HG03439 (cell line): ENCODE measurements at regions not wholly inside any gene's neighbourhood (a gene's known extent, or its start where the extent isn't known, plus 50 kb on each side); places are given as distances from the start of the nearest gene placed in this dataset.

ENCODE experiments used
- ATAC-seq: cut with Tn5 transposase; IDR thresholded peaks from one replicate; pipeline ENCODE4 v1.9.1; 2021; ENCODE audit warnings: mild to moderate bottlenecking, moderate library complexity; ENCODE audit not compliant: unreplicated experiment

DNA sequence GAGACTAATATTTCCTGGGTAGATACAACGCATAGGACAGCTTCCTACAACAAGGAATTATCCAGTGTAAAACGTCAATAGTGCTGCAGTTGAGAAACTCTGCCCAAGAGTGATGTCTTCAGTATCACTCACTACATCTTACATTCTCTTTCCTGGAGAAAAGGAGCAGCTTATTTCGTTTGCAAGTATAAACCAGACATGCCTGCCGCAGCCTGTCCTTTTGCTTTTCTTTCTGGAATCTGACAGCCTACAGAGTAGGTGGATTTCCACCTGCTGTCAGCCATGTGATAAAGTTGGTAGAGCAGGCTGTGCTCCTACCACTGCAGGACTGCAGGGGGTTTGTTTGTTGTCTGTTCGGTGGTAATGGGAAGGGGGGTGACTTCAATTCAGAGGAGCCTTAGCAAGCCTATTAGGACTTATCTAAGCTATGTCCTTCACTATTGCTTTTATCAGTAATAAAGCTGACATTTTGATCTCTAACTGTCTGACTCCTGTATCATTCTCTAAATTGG, 439.1 kb downstream of the GRB14 start:
- ATAC-seq = no peak

DNA sequence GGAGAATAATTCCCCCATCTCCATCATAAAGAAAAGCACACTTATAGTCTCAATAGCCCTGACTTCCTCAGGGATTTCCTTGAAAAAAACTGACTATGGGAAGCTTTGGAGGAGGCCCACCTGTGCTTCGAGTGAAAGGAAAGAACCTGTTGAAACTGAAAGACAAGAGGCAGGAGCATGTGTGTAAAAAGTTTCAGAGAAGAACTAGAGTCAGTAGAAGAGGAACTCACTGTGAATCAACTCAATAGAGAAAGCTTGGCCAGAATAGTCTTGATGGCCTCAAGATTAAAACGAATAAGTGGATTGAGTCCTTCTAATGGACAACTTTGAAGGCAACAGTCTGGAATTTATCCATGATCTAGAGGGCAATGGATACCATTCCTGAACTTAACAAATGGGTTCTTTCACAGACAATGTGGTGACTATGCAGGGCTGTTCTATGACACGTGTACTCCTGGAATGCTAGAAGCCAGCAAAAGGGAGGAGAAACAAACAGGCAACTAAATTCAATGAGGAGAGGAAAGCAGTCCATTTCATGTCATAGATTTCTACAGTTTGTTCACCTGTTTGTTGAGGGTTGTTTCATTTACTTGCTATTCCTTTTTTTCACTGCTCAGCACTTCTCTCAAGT, 442.3 kb downstream of the GRB14 start:
- no peak for ATAC-seq

DNA sequence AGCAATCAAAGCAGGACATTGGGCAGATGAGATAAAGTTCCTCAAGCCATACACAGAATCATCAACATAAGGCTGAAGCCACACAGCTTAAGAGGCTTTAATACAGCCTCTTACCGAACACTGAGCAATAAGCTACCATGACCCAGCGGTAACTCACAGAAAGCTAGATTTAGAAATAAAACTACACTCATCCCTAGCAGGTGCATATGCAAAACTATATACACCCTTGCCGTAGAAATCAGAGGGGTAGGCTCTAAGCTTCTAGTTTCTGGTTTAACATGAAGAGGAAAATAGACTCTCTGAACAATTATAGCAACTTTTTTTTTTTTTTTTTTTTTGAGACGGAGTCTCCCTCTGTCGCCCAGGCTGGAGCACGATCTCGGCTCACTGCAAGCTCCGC, 428.8 kb upstream of the FIGN start:
- ATAC-seq = no peak

DNA sequence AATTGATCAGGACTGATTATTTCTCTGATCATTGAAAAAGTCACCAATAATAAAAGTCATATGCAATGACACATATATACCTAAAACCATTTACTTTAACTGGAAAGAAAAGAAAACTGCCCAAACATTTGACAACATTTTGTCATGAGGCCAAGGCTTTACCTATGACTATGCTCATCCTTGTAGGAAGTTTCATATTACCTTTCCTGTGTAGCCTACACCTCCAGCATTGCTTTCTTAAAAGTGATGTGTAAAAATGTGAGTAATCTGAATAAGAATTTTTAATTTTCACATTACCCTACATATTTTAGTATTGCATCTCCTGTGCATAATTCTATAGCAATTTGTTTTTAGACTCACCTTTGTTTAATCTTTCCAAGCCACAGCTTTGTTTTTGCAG, 419.8 kb upstream of the FIGN start:
- ATAC-seq = no peak

DNA sequence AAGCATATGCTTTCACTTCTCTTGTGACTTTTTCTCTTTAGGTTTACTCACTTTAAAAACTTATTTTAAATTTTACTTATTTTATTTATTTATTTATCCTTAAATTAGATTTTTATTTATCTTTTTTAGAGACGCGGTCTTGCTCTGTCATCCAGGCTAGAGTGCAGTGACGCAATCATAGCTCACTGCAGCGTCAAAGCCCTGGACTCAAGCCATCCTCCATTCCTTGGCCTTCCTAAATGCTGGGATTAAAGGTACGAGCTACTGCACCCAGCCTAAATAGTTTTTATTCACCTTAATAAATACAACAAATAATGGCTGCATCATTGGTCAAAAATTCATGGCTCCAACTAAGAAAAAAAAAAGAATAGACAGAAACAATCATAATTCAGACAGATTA, 415.7 kb upstream of the FIGN start:
- no peak for ATAC-seq

DNA sequence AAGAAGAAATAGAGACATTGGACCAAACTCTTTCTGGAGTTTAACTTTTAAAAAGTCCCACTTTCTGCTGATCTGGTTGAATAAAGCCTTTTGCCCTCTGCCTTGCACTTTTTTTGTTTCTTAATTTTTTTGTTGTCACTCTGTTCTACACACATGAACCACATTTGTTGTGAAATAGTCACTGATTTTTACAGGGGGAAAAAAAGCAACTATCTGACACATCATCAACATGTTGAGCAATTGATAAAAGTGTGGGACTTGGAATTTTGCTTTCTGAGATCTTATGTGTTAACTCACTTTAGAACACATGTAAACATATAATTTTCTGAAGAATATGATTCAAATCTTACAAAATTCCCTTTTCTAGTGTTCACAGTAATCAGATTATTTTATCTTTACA, 414.8 kb upstream of the FIGN start:
- no peak for ATAC-seq

DNA sequence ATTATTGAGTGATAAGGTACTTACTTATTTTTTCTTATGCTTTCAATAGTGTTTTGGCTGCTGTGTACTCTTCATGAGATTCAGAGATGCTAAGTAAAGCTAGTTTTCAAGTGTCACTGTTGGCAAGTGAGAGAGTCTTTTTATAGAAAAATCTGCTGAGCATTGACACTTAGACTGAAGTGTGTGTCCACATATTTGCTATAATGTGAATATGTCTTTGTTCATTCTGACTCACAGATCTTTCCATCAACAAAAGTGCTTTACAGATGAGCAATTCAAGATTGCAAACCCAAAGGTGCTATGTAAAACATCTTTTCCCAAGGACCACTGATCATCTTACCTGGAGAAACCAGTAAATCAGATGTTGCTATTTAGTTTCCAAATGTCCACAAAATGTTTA, 410.6 kb upstream of the FIGN start:
- no peak for ATAC-seq

DNA sequence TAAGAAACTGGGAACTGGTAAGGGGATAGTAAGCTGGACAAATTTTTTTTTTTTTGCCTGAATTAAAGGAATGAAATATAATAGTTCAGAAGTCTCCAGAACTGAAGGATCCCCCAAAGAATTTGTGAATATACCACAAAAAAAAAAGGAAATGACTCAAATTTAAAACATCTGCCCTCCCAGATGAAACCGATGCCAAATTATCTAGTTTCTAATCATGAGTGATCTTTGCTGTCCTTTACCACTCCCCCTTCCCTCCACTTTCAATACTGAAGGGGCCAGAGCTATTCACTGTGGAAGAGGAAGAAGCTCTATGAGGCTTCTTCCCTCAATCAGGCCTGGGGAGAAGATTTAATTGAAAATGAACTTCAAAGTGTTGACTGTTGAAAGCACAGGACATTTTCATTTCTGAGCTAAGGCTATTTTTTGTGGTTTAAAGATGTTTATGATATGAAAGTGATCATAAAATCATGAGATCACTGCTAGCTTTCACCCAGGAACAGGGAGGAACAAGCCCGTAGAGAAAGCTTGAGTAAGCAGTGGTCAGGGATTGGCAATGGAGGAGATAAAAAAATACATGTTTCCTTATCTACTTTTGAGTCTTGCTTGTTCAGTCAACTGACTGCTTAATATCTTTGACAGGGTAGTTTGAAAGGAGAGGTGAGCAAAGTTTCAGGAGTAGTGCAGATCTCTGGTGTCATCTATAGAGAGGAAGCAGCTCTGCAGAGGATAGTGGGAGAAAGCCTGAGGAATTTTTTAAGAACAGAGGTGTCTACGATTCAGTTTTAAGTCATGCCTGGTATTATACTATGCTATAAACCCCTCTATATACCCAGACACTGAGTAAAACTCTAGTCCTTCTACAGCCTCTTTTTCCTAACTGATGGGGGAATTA, 409.5 kb upstream of the FIGN start:
- no peak for ATAC-seq

DNA sequence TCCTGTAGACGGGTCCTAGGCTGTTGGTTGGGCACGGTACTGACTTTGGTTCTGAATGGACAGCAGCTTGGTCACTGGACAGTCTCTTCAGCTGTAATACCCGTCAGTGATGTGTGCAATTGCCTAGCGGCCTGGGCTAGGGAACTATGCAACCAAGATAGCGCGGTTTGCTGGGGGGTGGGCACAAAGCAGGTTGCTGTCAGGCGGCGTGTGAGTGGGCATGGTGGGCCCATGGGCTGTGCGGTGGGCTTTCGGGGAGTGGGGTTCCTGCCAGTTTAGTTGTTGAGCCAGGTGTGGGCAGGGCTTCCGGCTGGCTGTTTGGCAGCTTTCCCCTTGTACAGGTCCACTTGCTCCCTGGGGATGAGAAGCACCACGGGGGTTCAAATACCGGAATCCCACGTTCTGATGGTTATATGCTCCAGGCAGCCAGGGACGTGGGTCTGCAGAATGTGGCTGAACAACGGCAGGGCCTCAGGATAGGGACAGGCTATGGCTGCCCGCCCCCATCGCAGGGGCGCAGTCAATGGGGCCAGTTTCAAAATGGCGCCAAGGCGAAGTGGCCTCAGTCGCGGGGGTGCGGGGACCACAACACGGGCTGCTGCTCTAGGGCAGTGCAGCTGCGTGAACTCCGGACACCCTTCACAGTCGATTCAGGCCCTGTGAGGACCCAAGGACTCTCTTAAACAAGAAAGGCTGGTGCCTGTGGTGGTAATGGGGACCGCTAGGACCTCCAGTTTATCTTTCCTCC, 407.5 kb upstream of the FIGN start:
- no peak for ATAC-seq

DNA sequence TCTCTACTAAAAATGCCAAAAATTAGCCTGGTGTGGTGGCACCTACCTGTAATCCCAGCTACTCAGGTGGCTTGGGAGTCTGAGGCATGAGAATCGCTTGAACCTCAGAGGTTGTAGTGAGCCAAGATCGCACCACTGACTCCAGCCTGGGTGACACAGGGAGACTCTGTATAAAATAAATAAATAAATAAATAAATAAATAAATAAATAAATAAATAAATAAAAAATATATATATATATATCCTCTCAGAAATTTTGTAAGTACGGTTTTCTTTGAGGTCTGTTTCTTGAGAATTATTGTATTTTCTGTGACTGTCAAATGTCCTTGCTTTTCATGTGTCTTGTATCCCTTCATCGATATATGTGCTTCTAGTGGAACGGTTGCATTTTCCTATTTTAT, 406.9 kb upstream of the FIGN start:
- no peak for ATAC-seq

DNA sequence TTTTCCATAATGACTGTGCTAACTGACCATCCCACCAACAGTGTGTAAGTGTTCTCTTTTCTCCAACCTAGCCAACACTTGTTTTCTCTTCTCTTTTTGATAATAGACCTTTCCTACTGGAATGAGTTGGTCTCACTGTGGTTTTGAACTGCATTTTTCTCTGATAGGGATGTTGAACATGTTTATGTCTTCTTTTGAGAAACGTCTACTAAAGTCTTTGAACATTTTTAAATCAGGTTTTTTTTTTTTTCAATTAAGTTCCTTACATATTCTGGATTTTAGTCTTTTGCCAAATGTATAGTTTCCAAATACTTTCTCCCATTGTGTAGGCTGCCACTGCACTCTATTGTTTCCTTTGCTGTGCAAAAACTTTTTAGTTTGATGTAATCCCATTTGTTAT, 405.5 kb upstream of the FIGN start:
- no peak for ATAC-seq

DNA sequence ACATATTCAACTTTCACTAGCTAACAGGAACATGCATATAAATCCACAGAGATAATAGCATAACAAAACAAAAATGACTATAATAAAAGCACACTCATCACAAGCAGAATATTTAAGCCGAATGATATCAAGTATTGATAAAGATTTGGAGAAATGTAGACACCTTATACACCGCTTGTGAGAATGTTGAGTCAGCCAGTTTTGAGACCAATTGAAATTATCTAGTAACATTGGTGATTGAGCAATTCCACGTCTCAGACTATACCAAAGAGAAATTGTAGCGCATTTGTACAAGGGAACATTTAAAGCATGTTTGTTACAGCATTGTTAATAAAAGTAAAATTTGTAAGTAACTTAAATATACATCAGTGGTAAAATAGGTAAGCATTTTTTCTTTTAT, 402.9 kb upstream of the FIGN start:
- no peak for ATAC-seq

DNA sequence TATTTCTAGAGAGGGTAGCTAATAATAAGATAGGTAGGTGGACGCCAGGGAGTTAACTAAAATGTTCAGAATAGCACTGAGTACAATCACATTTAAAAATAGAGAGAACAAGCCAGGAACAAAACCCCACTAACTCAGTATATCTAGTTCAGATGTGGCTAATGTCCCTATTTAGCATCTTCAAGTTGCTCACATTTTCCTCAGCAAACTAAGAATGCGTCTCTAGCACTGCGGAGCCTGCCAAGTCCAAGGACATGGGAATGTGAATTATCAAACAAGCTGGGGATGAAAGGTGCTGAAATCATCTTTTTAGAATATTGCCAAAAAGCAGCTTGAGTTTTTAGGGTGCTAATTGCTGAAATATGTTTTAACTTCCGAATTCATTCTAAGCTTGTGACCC, 398.5 kb upstream of the FIGN start:
- no peak for ATAC-seq

DNA sequence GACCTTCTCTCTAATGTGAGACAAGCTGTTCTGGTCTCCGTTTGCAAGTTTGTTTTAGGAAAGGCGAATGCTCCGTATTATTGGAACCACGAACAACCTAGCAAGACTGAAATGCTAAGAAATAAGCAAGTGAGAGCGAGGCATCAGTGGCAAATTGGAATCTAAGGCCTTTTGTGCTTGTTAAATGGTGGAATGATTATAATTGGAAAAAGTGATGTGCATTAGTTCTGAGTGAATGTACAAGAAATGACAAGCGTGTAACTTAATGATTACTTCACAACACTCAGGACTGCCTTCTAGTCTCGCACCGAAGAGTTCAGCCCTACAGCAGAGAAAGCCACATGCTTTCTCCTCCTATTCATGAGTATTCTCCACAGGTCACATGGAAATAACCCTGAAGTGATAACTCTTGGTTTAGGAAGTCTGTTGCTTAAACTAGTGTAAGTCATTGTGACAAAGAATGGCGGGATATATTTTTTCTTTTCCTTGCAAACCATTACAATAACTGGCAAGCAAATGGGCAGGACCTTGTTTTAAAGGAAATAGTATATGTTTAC, 392.2 kb upstream of the FIGN start:
- no peak for ATAC-seq

DNA sequence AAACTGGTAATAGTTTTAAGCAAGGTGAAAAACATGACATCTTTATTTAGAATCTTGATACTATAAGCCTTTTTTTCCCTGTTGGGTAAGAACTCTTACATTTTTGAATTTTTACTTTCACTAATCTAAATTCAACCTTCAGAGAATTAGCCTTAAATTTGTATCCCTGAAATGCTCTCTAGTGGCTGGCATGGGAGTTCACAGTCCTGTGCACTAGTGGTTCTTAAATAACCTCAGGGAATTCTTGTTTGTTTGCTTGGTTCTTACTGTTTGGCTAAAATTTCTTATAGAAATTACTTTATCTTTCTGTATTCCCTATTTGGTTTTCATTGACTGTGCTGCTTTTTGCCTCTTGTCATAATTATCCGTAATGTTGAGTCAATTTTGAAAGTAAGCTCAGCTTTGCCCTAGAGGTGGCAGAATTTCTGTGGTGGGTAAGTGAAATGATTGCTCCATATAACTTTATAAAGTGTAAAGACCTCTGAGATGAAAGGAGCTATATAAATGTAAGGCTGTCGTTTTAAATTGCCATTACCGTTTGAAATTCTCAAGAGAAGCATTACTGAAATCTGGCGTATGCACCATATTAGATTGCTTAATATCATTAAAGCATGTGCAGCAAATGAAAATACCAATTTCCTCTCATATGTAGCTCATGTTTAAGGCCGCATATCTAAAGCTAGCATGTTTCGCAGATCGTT, 391.3 kb upstream of the FIGN start:
- no peak for ATAC-seq

DNA sequence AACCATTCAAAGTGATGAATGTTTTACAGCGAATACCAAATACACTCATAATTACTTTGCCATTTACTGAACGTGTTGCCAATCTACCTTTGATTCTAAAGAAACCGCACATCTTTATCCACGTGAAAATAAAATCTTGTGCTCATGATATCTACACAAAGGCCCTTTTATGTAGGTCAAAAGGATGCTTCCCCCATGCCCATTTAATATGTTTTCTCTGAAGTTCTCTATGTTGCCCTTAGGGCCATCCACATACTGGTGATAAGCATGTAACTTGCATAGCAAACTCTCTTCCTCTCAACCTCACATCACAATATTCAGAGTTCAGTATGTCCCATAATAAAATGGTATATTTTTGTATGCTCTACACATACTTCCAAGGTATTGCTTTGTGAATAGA, 380.0 kb upstream of the FIGN start:
- ATAC-seq = no peak

DNA sequence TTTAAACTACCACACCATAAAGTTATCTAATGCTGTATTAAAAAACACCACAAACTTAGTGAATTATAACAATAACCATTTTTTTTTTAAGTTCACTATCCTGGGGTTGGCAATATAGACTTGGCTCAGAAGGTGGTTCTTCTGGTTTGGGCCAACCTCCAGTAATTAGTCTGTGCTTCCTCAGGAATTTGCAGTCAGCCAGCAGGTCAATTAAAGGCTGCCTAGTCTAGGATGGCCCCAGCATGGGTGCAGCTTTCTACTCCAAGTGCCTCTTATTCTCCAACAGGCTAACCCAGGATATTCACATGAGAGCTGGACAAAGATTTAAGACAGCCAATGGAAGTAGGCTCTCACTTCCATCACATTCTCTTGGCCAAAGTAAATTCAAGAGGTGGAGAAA, 379.1 kb upstream of the FIGN start:
- ATAC-seq = no peak

DNA sequence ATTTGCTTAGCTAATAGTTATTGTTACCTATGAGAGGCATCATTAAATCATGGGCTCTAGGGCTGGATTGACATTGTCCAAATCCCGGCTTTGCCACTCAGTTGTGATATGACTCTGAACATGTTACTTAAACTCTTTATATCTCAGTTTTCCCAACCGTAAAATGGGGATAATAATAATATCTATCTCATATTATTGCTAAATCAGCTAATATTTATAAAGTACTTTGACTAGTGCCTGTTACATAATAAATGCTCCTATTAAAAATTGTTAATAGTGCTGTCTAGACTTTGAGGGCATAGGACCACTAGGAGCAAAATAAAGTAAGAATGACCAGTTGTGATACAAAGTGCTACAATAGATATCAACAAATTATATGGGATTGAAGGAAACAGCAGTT, 376.3 kb upstream of the FIGN start:
- ATAC-seq = no peak

DNA sequence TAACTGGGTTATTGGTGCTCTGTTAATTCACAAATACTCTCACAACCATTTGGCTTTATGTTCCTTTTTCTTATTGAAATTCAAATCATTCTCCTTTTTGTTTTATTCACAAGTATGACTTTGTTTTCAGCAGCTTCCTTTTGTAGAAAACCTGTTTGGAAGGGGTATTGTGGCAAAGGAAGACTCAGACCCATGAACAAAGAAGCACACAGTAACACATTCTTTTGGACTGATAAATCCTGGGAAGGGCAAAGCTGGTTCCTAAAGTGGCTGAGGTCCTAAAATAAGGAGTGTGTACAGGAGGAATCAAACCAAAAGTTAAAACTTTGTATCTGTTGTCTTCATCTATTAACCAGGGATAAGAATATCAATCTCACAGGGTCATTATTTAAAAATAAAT, 374.7 kb upstream of the FIGN start:
- no peak for ATAC-seq

DNA sequence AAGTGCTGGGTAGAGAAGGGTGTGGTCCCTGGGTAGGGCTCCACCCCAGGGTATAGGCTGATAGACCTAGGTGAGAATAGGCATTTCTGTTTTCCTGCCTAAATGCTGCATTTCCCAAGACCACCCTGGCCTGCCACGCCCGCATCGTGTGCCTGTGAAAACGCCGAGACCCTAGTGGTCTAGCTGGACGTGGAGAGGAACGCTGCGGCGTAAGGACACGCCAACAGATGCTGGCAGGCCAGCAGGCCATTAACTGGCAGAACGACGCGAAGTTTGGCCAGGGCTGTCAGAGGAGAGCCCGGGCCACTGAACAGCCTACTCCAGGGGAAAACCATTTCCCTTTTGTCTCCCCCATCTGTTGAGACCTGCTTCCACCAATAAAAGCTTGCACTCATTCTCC, 373.2 kb upstream of the FIGN start:
- ATAC-seq = no peak

DNA sequence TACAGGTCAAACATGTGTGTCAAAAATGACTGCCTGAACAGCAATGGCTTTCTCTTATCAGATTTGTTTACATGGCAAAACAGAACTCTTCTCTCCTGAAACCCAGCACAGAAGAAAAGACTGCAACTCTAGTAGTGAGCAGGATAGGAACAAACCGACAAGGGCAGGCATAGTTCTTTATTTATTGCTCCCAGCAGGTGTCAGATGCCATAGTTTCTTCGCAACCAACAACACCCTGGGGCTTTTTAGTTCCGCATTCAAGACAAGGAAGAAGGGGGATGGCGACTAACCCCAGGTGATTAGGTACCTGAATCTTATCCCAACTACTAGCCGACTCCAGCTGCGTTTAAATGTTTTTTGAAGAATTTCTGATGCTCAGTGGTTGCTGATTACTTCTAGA, 367.5 kb upstream of the FIGN start:
- no peak for ATAC-seq
